Activated CD4-positive, alpha-beta T cell treated with anti-CD3 and anti-CD28 coated beads, Interleukin-2, Interleukin-6, amounts not matched to agents 100 ng/mL and 50 ng/mL, durations not matched to agents 16 hours and 8 hours (primary cell): ENCODE measurements at regions not wholly inside any gene's neighbourhood (a gene's known extent, or its start where the extent isn't known, plus 50 kb on each side); places are given as distances from the start of the nearest gene placed in this dataset.
"Not testable (repeated sequence)": the region's sequence is repeated elsewhere in the genome, so short reads cannot be mapped to it uniquely, and the experiment has no call there.

Experiments
- DNase-seq: peaks from one replicate; pipeline ENCODE4 v3.0.0-alpha.2; 2020

DNA sequence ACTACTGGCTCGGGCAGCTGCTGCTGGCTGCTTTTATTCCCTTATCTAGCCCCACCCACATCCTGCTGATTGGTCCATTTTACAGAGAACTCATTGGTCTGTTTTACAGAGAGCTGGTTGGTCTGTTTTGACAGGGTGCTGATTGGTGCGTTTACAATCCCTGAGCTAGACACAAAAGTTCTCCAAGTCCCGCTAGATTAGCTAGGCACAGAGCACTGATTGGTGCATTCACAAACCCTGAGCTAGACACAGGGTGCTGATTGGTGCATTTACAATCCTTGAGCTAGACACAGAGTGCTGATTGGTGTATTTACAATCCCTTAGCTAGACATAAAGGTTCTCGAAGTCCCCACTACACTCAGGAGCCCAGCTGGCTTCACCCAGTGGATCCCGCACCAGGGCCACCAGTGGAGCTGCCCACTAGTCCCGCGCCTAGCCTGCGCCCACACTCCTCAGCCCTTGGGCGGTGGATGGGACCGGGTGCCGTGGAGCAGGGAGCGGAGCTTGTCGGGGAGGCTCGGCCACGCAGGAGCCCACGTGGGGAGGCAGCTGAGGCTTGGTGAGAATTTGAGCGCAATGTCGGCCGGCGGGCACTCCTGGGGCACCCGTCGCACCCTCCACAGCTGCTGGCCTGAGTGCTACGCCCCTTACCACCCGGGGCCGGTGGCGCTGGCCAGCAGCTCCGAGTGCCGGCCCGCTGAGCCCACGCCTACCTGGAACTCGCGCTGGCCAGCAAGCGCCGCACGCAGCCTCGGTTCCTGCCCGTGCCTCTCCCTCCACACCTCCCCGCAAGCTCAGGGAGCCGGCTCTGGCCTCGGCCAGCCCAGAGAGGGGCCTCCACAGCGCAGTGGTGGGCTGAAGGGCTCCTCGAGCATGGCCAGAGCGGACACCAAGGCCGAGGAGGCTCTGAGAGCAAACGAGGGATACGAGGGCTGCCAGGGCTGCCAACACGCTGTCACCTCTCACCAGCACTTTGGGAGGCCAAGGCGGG is 91.1 kb upstream of the HS3ST2 start:
- not testable (repeated sequence) for DNase-seq

DNA sequence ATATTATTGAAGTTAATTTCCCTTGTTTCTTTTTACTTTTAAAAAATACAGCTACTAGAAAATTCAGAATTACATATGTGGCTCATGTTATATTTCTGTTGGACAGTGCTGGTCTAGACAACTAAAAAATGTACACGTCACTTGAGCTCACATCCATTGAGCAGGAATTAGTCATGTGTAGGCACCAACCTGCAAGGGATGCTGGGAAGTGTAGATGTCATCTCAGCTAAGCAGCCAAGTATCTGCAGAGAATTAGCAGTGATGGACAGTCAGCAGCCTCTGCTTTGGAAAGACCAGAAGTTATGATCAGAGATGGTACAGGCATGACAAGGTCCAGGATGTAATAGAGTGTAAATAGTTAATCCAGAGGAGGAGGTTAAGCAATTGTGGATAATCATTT is 87.1 kb upstream of the HS3ST2 start:
- DNase-seq: no peak

DNA sequence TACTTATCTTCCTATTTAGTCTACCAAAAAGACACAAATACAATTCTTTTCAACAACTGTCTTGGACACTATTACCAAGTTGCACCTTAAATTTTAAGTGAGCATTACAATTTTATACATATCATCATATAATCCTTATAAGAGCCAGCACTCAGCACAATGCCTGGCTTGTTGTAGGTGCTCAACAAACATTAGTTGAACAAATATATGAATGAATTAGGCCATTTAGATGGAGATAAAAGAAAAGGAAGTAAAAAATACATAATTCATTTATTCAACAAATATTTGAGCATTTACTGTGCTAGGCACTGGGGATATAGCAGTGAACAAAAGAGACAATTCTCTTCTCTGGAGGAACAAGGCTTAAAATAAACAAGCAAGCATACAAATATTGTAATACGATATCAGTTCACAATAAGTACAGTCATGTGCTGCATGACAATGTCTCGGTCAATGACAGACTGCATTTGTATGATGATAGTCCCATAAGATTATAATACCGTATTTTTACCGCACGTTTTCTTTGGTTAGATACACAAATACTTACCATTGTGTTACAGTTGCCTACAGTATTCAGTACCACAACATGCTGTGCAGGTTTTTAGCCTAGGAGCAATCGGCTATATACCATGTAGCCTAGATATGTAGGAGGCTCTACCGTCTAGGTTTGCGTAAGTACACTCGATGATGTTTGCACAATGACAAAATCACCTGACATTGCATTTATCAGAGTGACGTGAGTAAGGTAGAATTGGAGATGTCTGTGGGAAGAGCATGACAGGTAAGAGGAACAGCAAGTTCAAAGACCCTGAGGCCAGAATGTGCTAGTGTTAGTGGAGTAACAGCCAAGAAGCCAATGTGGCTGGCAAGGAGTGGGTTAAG is 86.4 kb upstream of the HS3ST2 start:
- DNase-seq: no peak

DNA sequence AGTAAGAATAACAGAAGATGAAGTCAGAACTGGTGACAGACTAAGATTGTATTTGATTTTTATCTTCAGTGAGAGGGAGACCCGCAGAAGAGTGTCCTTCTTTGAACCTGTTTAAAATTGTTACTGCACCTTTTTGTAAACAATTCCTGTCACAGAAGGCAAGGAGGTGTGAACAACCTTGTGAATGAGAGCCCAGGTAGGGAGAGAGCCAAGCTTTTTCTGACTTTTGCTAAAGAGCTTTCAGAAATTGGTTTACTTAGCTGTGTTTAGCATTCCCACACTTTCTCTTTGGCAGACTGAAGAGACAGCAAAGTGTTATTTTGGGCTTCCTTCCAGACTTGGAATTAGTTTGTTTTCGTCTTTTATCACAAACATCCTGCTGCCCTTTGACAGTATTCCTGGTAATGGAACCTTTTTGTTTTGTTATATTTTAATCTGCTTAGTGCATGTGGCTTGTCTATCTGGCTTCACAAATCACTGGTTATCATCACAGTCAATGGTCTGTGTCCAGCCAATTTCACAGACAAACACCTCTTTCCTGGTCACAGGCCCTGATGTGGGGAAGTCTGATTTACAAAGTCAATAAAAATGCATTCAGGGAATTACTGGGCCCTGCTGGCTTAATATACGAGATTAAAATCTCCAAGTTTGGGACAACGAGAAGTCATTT is 85.7 kb upstream of the HS3ST2 start:
- DNase-seq: no peak

DNA sequence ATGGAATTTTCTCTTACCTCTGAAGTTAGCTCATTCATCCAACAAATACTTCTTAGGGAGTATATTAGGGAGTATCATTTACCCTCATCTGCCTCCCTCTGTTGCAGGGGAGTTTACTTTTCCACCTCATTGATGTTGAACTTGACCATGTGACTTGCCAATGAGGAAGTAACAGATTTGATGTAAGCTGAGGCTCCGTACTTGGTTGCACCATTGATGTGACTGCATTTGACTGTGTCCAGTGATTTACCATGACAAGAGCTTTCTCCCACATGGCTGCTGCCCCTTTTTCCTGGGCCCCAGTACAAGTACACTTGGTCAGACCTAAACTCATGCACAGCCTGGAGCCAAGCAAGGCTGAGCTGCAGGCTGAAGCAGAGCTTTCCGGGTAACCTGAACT is 81.6 kb upstream of the HS3ST2 start:
- no peak for DNase-seq

DNA sequence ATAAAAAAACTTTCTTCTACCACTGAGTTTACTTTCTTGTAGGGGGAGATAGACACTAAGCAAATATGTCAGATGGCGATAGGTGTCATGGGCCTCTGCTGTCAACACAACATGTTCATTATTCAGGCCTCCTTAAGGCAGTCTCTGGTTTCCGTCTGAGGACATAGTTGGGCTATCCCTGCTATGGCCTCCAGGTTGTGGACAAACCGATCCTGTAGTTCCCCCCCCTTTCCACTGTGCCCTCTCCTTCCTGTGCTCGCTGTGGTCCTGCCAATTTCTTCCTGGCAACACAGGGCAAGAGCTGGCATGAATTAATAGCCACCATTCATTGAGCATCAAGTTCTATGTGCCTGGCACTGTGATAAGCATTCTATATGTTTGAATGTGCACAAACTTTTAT is 81.0 kb upstream of the HS3ST2 start:
- no peak for DNase-seq

DNA sequence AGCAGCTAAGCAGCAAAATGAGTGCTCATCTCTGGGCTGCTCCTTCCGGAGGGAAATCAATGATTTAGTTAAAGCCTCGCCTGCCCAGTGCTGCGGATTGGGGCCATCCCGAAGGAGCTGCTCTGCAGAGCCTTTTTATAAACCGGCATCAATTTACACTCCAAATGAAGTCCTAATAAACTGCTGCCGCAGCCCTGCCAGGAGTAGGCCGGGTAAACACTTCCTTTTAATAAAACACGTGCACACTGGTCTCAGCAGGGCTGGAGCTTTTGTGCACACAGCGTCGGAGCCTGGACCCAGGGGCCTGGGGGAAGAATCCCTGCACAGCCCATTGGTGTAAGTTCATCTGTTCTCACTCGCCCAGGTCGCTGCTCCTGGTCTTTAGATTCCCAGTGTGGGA is 79.6 kb upstream of the HS3ST2 start:
- DNase-seq: no peak

DNA sequence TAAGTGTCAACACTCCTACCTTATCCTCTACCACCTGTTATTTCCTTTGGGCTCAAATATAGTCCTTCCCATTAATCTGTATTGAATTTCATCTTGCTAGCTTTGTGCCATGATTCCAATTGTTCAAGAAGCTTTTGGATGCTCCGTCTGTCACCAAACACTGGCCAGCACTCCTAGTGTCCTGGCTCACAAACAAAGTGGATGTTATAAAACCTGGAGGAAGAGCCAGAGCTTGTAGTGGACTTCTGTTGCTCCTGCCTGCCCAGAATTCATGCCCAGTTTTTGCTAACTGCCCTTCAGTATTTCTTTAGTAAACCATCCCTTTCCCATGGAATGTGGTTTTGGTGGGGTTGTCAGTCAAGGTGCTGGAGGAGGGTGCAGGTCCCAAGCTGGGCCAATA is 77.2 kb upstream of the HS3ST2 start:
- no peak for DNase-seq

DNA sequence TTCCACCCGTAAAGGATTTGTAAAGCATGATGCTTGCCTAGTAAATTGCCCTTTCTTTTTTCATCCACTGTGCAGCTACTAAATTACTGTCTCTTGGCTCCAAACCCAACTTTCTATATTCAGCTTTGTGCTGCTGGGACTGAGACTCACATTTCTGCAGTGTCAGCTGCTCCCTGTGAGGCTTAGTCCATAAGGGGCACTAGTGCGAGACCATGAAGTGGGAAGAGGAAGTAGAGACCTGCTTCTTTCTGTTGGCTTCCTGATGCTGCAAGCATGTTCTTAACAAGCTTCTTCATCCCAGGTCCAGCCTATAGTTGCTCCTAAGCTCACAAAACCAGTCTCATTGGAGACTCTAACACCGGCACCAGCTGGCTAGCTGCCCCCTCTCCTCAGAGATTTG is 74.9 kb upstream of the HS3ST2 start:
- DNase-seq: no peak

DNA sequence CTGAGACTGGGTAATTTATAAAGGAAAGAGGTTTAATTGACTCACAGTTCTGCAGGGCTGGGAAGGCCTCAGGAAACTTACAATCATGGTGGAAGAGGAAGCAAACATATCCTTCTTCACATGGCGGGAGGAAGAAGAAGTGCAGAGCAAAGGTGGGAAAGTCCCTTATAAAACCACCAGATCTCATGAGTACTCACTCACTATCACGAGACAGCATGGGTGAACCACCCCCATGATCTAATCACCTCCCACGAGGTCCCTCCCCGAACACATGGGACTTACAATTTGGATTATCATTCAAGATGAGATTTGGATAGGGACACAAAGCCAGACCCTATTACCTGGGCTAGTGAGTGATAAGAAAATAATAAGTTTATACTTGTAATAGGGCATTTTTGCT is 70.6 kb upstream of the HS3ST2 start:
- DNase-seq: no peak

DNA sequence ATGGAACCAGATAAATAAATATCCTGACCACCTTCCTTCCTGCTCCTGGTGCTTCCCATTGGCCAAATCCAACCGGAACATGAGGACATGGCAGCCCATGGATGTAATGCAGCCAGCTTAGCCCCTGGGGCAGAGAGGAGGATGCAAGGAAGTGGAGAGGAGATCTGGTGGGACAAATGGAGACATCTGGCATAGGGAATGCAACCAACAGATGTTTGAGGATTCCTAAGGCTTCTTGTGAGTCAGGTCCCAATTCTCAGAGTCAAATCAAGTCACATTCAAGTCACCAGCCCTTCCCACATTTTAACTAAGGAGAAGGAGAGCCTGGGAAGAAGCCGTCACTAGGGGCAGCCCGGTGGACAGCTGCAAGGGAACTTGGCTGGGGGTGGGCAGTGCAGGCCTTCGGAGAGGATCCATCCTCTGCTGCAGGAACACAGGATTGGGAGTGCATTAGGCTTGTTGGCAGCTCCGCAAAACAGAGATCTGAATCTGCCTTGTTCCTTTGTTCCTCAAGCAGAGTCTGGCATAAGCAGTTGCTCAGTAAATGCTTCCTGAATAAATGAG is 62.8 kb upstream of the HS3ST2 start:
- no peak for DNase-seq

DNA sequence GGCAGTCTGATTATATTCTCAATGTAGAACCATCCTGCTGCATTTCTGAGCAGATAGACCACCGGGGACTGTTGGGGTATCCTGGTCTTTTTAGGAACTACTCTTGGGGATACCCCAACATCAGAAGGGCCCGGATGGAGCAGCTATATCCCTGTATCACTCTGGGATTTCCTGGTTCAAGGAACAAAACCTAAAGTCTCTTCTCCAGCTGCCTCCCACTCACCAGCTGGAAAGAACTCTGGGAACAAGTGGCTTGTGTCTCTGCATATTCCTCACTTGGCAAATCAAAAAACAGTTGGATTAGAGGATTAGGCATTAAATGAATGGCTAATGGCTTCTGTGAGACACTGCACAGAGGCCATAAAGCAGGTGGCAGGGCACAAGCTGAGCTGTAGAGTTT is 62.3 kb upstream of the HS3ST2 start:
- no peak for DNase-seq

DNA sequence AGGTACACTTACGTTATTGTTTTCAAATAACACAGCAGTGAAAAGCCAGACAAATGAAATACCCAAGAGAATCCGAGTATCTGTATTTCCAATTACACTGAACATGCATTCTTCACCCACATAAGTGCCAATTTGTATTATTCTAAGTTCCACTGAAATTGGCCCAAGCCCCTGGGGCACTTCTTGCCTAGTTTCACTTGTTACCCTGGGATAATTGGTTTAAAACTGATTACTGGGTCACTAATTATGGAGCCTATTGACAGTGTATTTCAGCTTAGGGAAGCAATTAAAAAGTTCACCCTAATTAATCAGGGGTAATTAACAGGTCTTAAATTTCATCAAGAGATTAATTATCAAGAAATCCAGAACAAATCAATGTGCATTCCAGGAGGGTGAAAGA is 60.5 kb upstream of the HS3ST2 start:
- no peak for DNase-seq

DNA sequence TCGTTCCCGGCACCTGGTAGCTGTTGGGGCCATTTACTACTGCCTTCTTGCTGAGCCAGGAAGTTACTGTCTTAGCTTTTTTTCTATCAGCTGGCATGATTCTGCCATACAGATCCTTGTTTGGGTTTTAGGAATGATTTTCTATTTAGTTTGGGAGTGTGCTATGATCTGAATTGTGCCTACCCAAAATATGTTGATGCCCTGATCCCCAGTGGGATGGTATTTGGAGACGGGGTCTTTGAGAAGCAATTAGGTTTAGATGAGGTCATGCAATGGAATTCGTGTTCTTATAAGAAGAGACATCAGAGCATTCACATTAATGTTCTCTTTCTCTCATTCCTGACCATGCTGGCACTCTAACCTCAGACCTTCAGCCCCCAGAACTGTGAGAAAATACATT is 59.4 kb upstream of the HS3ST2 start:
- DNase-seq: no peak

DNA sequence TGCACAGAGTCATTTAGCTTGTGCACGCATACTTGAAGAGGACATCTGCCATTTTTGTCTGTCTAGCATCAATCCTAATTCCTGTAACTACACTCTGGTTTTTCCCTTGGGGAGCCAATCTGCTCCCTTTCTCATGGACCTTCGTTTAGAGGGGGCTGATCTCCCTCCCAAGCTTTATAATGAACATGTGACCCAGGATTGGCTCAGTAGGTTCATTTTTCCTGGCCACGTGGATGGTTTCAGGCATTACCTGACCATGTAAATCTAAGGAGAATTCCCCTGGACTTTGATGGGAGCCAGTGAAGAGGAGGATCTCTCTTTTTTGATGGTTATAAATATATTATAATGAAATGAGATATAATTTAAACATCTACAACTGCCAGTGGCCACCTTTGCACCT is 56.8 kb upstream of the HS3ST2 start:
- DNase-seq: no peak

DNA sequence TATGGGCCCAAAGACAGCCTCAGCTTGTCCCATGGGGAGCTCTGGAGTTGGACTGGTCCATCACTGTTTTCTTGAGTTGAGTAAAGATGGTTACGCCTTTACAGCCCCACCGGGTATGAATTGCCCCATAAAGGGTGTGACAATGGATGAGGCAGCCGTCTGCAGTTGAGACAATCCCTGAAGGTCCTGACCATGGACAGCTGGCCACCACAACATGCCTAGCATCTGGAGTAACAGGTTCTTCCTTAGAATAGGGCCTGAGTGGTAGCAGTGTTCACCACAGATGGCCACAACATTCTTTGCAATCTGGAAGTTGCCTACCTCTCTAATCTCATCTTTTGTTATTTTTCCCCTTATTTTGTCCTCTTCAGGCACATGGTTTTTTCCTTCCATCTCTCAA is 51.5 kb upstream of the HS3ST2 start:
- DNase-seq: no peak

DNA sequence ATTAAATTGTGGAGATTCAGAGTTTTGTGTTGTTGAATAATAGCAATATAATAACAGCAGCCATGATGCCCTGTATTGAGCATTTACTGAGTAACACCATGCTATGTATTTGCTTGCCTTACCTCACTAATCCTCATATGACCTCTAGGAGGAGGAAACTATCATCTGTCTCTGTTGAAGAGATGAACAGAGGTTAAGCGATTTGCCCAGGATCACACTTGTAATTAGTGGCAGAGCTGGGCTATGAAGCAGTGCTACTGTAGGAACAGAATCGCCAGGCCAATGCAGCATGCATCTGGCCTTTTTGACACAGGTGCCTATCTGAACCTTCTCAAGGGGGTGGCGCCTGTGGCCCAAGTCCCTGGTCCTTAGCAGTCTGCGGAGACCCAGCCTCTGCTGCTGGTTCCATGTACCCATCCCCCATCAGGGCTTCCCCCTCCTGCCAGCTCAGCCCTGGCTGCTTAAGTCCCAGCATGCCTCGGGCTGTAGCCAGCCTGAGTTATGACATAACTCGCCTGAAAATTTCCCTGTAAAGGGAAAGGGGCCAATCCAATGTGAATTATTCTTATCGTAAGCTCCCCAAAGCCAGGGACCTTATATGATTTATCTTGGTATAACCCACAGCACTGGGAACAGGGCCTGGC is 50.4 kb upstream of the HS3ST2 start:
- DNase-seq: no peak
